Astrocyte (in vitro differentiated cells and primary cell): ENCODE measurements at regions not wholly inside any gene's neighbourhood (a gene's known extent, or its start where the extent isn't known, plus 50 kb on each side); places are given as distances from the start of the nearest gene placed in this dataset.

Experiments used
- DNase-seq: peaks from one replicate; pipeline ENCODE4 v3.0.0-alpha.2; 2010; ENCODE audit warnings: low read depth
- FAIRE-seq: peaks from 2 replicates; lab custom pipeline; 2011; peaks lifted over from hg19 to GRCh38; lab: Jason Lieb, UNC
- H2AFZ ChIP-seq: 2 replicates; pipeline ENCODE4 v1.6.0; 2012; ENCODE audit warnings: low read depth, low read length, inconsistent platforms
- H3K27ac ChIP-seq: 2 replicates; pipeline ENCODE4 v1.5.1; 2011; ENCODE audit warnings: low read depth, low read length, inconsistent platforms
- H3K27me3 ChIP-seq: 2 replicates; pipeline ENCODE4 v1.6.0; 2011; ENCODE audit warnings: low read length, inconsistent platforms; ENCODE audit not compliant: insufficient read depth
- H3K36me3 ChIP-seq: 2 replicates; pipeline ENCODE4 v1.5.1; 2011; ENCODE audit warnings: low read length, inconsistent platforms; ENCODE audit not compliant: insufficient read depth
- H3K4me1 ChIP-seq: 2 replicates; pipeline ENCODE4 v1.5.1; 2011; ENCODE audit warnings: low read length, inconsistent platforms; ENCODE audit not compliant: insufficient read depth
- H3K4me2 ChIP-seq: 2 replicates; pipeline ENCODE4 v1.6.0; 2012; ENCODE audit warnings: low read length, inconsistent platforms
- H3K4me3 ChIP-seq: 2 replicates; pipeline ENCODE4 v1.5.1; 2011; ENCODE audit warnings: low read depth, mild to moderate bottlenecking, low read length, inconsistent platforms; ENCODE audit not compliant: insufficient read depth
- H3K79me2 ChIP-seq: 2 replicates; pipeline ENCODE4 v1.6.0; 2012; ENCODE audit warnings: mild to moderate bottlenecking, low read length, inconsistent platforms; ENCODE audit not compliant: insufficient read depth
- H3K9ac ChIP-seq: 2 replicates; pipeline ENCODE4 v1.6.0; 2012; ENCODE audit warnings: mild to moderate bottlenecking, low read length, inconsistent platforms
- H3K9me3 ChIP-seq: 2 replicates; pipeline ENCODE4 v1.5.1; 2012; ENCODE audit warnings: low read depth, mild to moderate bottlenecking, low read length, inconsistent platforms; ENCODE audit not compliant: insufficient read depth
- H4K20me1 ChIP-seq: 2 replicates; pipeline ENCODE4 v1.6.0; 2012; ENCODE audit warnings: low read length, inconsistent platforms; ENCODE audit not compliant: insufficient read depth
- H3K27ac Mint-ChIP-seq: one replicate; pipeline ENCODE4 v1.8.0; 2021; ENCODE audit warnings: mild to moderate bottlenecking, mixed read lengths; ENCODE audit not compliant: unreplicated experiment
- H3K27me3 Mint-ChIP-seq: one replicate; pipeline ENCODE4 v1.8.0; 2021; ENCODE audit warnings: low read depth, mixed read lengths; ENCODE audit not compliant: unreplicated experiment
- H3K36me3 Mint-ChIP-seq: one replicate; pipeline ENCODE4 v1.8.0; 2021; ENCODE audit warnings: low read depth, mixed read lengths; ENCODE audit not compliant: unreplicated experiment
- H3K4me1 Mint-ChIP-seq: one replicate; pipeline ENCODE4 v1.8.0; 2021; ENCODE audit warnings: low read depth, mixed read lengths; ENCODE audit not compliant: unreplicated experiment
- H3K4me3 Mint-ChIP-seq: one replicate; pipeline ENCODE4 v1.8.0; 2021; ENCODE audit warnings: mild to moderate bottlenecking, moderate library complexity, mixed read lengths; ENCODE audit not compliant: unreplicated experiment
- H3K9me3 Mint-ChIP-seq: one replicate; pipeline ENCODE4 v1.8.0; 2021; ENCODE audit warnings: mild to moderate bottlenecking, mixed read lengths; ENCODE audit not compliant: unreplicated experiment
- EZH2 ChIP-seq: IDR thresholded peaks from 2 replicates; pipeline ENCODE4 v1.6.1; 2012; ENCODE audit warnings: mild to moderate bottlenecking, low read length, inconsistent platforms; ENCODE audit not compliant: insufficient read depth
- TF ChIP-seq, protein P1 (sequence below): IDR thresholded peaks from 2 replicates; pipeline ENCODE4 v1.5.1; 2011; ENCODE audit warnings: low read depth, mild to moderate bottlenecking, inconsistent platforms, low read length, moderate library complexity; ENCODE audit not compliant: insufficient read depth

DNA sequence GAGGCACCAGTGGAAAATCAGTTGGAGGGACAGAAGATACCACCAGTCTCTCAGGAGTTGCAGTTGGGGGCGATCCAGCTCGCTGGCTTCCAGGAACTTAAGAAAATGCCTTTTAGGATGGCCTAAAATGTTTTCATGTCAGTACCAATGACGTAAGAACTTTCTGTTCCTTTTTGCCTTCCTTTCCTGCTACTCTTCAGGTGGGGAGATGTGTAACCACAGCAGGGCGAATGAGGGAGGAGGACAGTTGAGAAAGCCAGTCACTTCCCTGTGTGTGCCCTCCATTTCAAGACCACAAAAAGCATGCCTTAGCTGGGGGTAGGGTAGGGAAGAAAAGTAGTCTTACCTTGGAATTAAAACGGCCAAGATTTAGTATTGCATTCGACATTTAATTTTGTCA, 941.6 kb downstream of the NLGN4Y start:
- Mint-ChIP-seq H3K4me1 (no peaks in the 10 kb centered on the region), H3K27ac (no peak overlapping the region), H3K9me3 (no peaks in the 10 kb centered on the region), H3K27me3 (peaks cover 10% of the 10 kb centered on the region), H3K4me3 (no peak overlapping the region), H3K36me3 (no peaks in the 10 kb centered on the region)
- no peak for FAIRE-seq
- TF ChIP-seq, protein P1, sequence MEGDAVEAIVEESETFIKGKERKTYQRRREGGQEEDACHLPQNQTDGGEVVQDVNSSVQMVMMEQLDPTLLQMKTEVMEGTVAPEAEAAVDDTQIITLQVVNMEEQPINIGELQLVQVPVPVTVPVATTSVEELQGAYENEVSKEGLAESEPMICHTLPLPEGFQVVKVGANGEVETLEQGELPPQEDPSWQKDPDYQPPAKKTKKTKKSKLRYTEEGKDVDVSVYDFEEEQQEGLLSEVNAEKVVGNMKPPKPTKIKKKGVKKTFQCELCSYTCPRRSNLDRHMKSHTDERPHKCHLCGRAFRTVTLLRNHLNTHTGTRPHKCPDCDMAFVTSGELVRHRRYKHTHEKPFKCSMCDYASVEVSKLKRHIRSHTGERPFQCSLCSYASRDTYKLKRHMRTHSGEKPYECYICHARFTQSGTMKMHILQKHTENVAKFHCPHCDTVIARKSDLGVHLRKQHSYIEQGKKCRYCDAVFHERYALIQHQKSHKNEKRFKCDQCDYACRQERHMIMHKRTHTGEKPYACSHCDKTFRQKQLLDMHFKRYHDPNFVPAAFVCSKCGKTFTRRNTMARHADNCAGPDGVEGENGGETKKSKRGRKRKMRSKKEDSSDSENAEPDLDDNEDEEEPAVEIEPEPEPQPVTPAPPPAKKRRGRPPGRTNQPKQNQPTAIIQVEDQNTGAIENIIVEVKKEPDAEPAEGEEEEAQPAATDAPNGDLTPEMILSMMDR: no peak
- no peak for TF ChIP-seq EZH2
- H3K9me3 ChIP-seq: no peaks in the 10 kb centered on the region
- no peak overlapping the region for H3K4me2 ChIP-seq
- H3K27ac ChIP-seq: no peak overlapping the region
- DNase-seq: no peak
- no peak overlapping the region for H3K4me3 ChIP-seq
- no peaks in the 10 kb centered on the region for H4K20me1 ChIP-seq
- no peaks in the 10 kb centered on the region for H3K79me2 ChIP-seq
- H3K9ac ChIP-seq: no peak overlapping the region
- no peaks in the 10 kb centered on the region for H3K27me3 ChIP-seq
- no peaks in the 10 kb centered on the region for H3K4me1 ChIP-seq
- no peak overlapping the region for H2AFZ ChIP-seq
- H3K36me3 ChIP-seq: no peaks in the 10 kb centered on the region

DNA sequence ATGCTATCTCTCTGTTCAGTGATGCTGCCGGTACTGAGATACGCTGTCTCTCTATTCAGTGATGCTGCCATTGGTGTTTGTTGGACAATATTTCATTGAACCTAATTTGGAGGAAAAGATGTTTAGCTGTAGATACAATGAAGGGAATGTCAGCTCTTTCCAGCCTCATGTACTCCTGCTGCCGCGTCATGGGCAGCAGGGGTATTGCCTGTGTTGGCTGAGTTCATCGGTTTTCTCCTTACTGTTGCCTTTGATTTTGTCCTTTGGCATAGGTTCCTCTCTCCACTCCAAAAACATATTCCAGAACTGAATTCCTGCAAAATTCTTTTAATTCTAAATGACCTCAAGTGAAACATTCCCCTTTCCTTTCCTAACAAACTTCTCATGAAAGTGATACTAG, 942.6 kb downstream of the NLGN4Y start:
- Mint-ChIP-seq H3K27me3 (peaks cover 6% of the 10 kb centered on the region), H3K4me1 (peaks cover 6% of the 10 kb centered on the region), H3K27ac (no peak overlapping the region), H3K36me3 (no peaks in the 10 kb centered on the region), H3K9me3 (no peaks in the 10 kb centered on the region), H3K4me3 (no peak overlapping the region)
- H3K4me3 ChIP-seq: no peak overlapping the region
- DNase-seq (no peak), FAIRE-seq (no peak)
- H2AFZ ChIP-seq: no peak overlapping the region
- H4K20me1 ChIP-seq: no peaks in the 10 kb centered on the region
- no peaks in the 10 kb centered on the region for H3K27me3 ChIP-seq
- no peaks in the 10 kb centered on the region for H3K4me1 ChIP-seq
- H3K9me3 ChIP-seq: no peaks in the 10 kb centered on the region
- TF ChIP-seq, protein P1: no peak
- TF ChIP-seq EZH2: no peak
- H3K36me3 ChIP-seq: no peaks in the 10 kb centered on the region
- no peak overlapping the region for H3K9ac ChIP-seq
- H3K27ac ChIP-seq: no peak overlapping the region
- H3K4me2 ChIP-seq: no peak overlapping the region
- H3K79me2 ChIP-seq: no peaks in the 10 kb centered on the region

DNA sequence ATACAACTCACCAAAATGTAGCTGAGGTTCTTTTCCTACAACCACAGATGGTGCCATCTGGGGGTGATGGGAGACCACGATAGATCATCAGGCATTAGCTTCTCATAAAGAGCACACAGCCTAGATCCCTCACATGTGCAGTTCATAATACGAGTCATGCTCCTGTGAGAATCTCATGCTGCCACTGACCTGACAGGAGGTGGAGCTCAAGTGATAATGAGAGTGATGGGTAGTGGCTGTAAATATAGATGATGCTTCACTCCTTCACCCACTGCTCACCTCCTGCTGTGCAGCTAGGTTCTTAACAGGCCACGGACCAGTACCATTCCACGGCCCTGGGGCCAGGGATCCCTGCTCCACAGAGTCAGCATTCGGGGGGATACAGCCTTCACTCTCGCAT, 943.8 kb downstream of the NLGN4Y start:
- TF ChIP-seq, protein P1: no peak
- TF ChIP-seq EZH2: no peak
- H3K9me3 Mint-ChIP-seq: no peaks in the 10 kb centered on the region
- H3K9ac ChIP-seq: no peak overlapping the region
- no peaks in the 10 kb centered on the region for H3K79me2 ChIP-seq
- no peaks in the 10 kb centered on the region for H3K9me3 ChIP-seq
- H3K27ac ChIP-seq: no peak overlapping the region
- H3K4me3 Mint-ChIP-seq: no peak overlapping the region
- no peak overlapping the region for H3K27ac Mint-ChIP-seq
- peaks cover 6% of the 10 kb centered on the region for H3K4me1 Mint-ChIP-seq
- H3K27me3 ChIP-seq: no peaks in the 10 kb centered on the region
- no peaks in the 10 kb centered on the region for H3K36me3 ChIP-seq
- H3K27me3 Mint-ChIP-seq: peaks cover 6% of the 10 kb centered on the region
- no peaks in the 10 kb centered on the region for H4K20me1 ChIP-seq
- no peak overlapping the region for H3K4me2 ChIP-seq
- H3K36me3 Mint-ChIP-seq: no peaks in the 10 kb centered on the region
- no peak overlapping the region for H2AFZ ChIP-seq
- no peak overlapping the region for H3K4me3 ChIP-seq
- DNase-seq (no peak), FAIRE-seq (no peak)
- no peaks in the 10 kb centered on the region for H3K4me1 ChIP-seq
